ENCODE measurements at regions not wholly inside any gene's neighbourhood (a gene's known extent, or its start where the extent isn't known, plus 50 kb on each side); places are given as distances from the start of the nearest gene placed in this dataset.

DNA sequence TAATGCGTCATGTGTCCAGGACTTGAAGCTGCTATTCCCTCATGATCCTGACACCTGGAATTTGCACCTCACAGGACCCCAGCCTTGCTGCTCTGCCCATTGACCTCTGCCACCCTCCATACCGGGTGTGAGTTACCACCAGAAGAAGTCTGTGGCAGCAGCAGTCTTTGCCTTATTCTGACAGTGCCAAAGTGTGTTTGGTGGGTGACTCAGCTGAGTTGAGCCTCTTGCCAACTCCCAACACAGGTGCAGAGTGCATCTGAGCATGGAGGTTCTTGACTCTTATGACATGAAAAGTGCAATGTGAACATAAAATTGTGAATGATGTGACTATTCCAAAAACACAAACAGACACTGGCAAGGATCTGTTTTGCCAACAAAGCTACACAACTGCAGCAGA lies 1166.5 kb upstream of the CDH18 start:
- no peaks in the 10 kb centered on the region for H3K9me2 ChIP-seq (replicated peaks; ENCODE audit: insufficient read depth, low read length)
- H3K36me3 ChIP-seq (replicated peaks; ENCODE audit: insufficient read depth, low read length): no peaks in the 10 kb centered on the region
- no peaks in the 10 kb centered on the region for H3K27me3 ChIP-seq (replicated peaks; ENCODE audit: insufficient read depth, low read length)
- H4K20me1 ChIP-seq (ENCODE audit: insufficient read depth, low read length): no peaks in the 10 kb centered on the region
- TF ChIP-seq EZH2phosphoT487 (IDR thresholded peaks at IDR 0.05; ENCODE audit: low read length): no peak
- TF ChIP-seq, protein P1, sequence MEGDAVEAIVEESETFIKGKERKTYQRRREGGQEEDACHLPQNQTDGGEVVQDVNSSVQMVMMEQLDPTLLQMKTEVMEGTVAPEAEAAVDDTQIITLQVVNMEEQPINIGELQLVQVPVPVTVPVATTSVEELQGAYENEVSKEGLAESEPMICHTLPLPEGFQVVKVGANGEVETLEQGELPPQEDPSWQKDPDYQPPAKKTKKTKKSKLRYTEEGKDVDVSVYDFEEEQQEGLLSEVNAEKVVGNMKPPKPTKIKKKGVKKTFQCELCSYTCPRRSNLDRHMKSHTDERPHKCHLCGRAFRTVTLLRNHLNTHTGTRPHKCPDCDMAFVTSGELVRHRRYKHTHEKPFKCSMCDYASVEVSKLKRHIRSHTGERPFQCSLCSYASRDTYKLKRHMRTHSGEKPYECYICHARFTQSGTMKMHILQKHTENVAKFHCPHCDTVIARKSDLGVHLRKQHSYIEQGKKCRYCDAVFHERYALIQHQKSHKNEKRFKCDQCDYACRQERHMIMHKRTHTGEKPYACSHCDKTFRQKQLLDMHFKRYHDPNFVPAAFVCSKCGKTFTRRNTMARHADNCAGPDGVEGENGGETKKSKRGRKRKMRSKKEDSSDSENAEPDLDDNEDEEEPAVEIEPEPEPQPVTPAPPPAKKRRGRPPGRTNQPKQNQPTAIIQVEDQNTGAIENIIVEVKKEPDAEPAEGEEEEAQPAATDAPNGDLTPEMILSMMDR (IDR thresholded peaks at IDR 0.05; ENCODE audit: low read length): no peak
- TF ChIP-seq EZH2 (optimal IDR thresholded peaks at IDR 0.05; ENCODE audit: low read depth, low read length): no peak
- DNase-seq: no peak
- no peaks in the 10 kb centered on the region for H3K9me3 ChIP-seq (replicated peaks; ENCODE audit: insufficient read depth, low read length)
- H3K27ac ChIP-seq (ENCODE audit: low read length): no peak overlapping the region
- no peak overlapping the region for H3K4me2 ChIP-seq (ENCODE audit: low read depth, low read length)
- no peak overlapping the region for H3K9ac ChIP-seq (ENCODE audit: low read length)
- no peak overlapping the region for H2AFZ ChIP-seq (ENCODE audit: low read length)
- no peaks in the 10 kb centered on the region for H3F3A ChIP-seq (ENCODE audit: insufficient read depth, low read length)
- no peaks in the 10 kb centered on the region for H3K79me2 ChIP-seq (ENCODE audit: low read length)
- H3K4me3 ChIP-seq (ENCODE audit: low read length): no peak overlapping the region
- no peaks in the 10 kb centered on the region for H3K4me1 ChIP-seq (ENCODE audit: low read length)

DNA sequence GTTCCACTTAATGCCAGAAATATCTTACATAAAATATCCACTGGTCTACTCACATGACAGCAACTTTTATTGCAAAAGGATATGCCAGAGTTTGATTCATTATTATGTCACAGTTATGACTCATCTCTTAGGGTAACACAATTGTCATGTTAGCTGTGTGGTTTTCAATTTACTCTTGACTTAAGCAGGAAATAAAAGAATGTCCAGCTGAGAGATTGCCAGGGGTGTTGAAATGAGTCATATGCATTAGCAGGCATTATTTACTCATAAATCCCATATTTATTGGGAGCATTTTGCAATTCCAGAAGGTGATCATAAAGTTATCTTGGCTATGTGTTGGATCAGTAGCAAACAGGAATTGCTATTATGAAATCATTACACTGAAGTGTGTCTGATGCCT lies 1164.6 kb upstream of the CDH18 start:
- no peak overlapping the region for H3K9ac ChIP-seq (ENCODE audit: low read length)
- no peak overlapping the region for H3K27ac ChIP-seq (ENCODE audit: low read length)
- TF ChIP-seq, protein P1 (IDR thresholded peaks at IDR 0.05; ENCODE audit: low read length): no peak
- TF ChIP-seq EZH2 (optimal IDR thresholded peaks at IDR 0.05; ENCODE audit: low read depth, low read length) (no peak), EZH2phosphoT487 (IDR thresholded peaks at IDR 0.05; ENCODE audit: low read length) (no peak)
- no peak overlapping the region for H2AFZ ChIP-seq (ENCODE audit: low read length)
- no peaks in the 10 kb centered on the region for H3K4me1 ChIP-seq (ENCODE audit: low read length)
- no peak overlapping the region for H3K4me3 ChIP-seq (ENCODE audit: low read length)
- no peaks in the 10 kb centered on the region for H3K27me3 ChIP-seq (replicated peaks; ENCODE audit: insufficient read depth, low read length)
- H3K4me2 ChIP-seq (ENCODE audit: low read depth, low read length): no peak overlapping the region
- no peaks in the 10 kb centered on the region for H3K9me2 ChIP-seq (replicated peaks; ENCODE audit: insufficient read depth, low read length)
- no peaks in the 10 kb centered on the region for H3F3A ChIP-seq (ENCODE audit: insufficient read depth, low read length)
- no peaks in the 10 kb centered on the region for H4K20me1 ChIP-seq (ENCODE audit: insufficient read depth, low read length)
- no peaks in the 10 kb centered on the region for H3K36me3 ChIP-seq (replicated peaks; ENCODE audit: insufficient read depth, low read length)
- H3K9me3 ChIP-seq (replicated peaks; ENCODE audit: insufficient read depth, low read length): no peaks in the 10 kb centered on the region
- no peak for DNase-seq
- no peaks in the 10 kb centered on the region for H3K79me2 ChIP-seq (ENCODE audit: low read length)

DNA sequence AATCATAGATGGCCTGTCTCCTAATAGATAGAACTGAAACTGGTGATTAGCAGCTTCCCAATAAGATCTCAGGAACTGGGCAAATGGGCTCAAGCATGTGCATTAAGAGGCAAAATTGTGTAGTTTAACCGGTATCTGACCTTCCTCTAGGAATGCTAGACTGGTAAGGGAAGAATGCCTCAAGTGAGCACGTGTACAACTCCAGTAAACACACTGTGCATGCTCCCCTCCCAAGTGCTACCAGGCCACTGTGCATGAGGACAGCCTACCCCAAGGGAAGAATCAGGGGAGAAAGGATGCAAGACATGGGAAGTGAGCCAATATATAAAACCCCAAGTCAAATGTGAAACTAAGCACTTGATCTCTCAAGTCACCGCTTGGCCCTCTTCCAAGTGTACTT lies 1157.4 kb upstream of the CDH18 start:
- H3K9me3 ChIP-seq (replicated peaks; ENCODE audit: insufficient read depth, low read length): no peaks in the 10 kb centered on the region
- no peaks in the 10 kb centered on the region for H3K79me2 ChIP-seq (ENCODE audit: low read length)
- H3K27me3 ChIP-seq (replicated peaks; ENCODE audit: insufficient read depth, low read length): no peaks in the 10 kb centered on the region
- no peak for DNase-seq
- H3K4me3 ChIP-seq (ENCODE audit: low read length): no peak overlapping the region
- H3K9me2 ChIP-seq (replicated peaks; ENCODE audit: insufficient read depth, low read length): no peaks in the 10 kb centered on the region
- H3K4me1 ChIP-seq (ENCODE audit: low read length): no peaks in the 10 kb centered on the region
- H3K27ac ChIP-seq (ENCODE audit: low read length): no peak overlapping the region
- H3K36me3 ChIP-seq (replicated peaks; ENCODE audit: insufficient read depth, low read length): no peaks in the 10 kb centered on the region
- no peak overlapping the region for H3K9ac ChIP-seq (ENCODE audit: low read length)
- no peak overlapping the region for H3K4me2 ChIP-seq (ENCODE audit: low read depth, low read length)
- TF ChIP-seq, protein P1 (IDR thresholded peaks at IDR 0.05; ENCODE audit: low read length): no peak
- no peak for TF ChIP-seq EZH2phosphoT487 (IDR thresholded peaks at IDR 0.05; ENCODE audit: low read length)
- TF ChIP-seq EZH2 (optimal IDR thresholded peaks at IDR 0.05; ENCODE audit: low read depth, low read length): no peak
- H3F3A ChIP-seq (ENCODE audit: insufficient read depth, low read length): no peaks in the 10 kb centered on the region
- H2AFZ ChIP-seq (ENCODE audit: low read length): no peak overlapping the region
- H4K20me1 ChIP-seq (ENCODE audit: insufficient read depth, low read length): no peaks in the 10 kb centered on the region

Data from MM.1S (cell line).